Endodermal cell (in vitro differentiated cells): ENCODE measurements at regions not wholly inside any gene's neighbourhood (a gene's known extent, or its start where the extent isn't known, plus 50 kb on each side); places are given as distances from the start of the nearest gene placed in this dataset.

Source experiments
- DNase-seq: peaks from one replicate; pipeline ENCODE4 v3.0.0-alpha.2; 2017
- H3K27ac ChIP-seq: 2 replicates; pipeline ENCODE4 v1.5.1; 2013; ENCODE audit warnings: mild to moderate bottlenecking, low read depth, low read length, moderate library complexity
- H3K27me3 ChIP-seq: 2 replicates; pipeline ENCODE4 v1.6.1; 2013; ENCODE audit warnings: mild to moderate bottlenecking, low read length, moderate library complexity; ENCODE audit not compliant: insufficient read depth, control insufficient read depth, poor library complexity, severe bottlenecking
- H3K36me3 ChIP-seq: 2 replicates; pipeline ENCODE4 v1.7.0; 2013; ENCODE audit warnings: mild to moderate bottlenecking, low read length, moderate library complexity; ENCODE audit not compliant: control insufficient read depth, insufficient read depth
- H3K4me1 ChIP-seq: one replicate; pipeline ENCODE4 v1.7.0; 2013; ENCODE audit warnings: low read length; ENCODE audit not compliant: control insufficient read depth, insufficient read depth
- H3K4me3 ChIP-seq: 2 replicates; pipeline ENCODE4 v1.5.1; 2013; ENCODE audit warnings: mild to moderate bottlenecking, low read length, moderate library complexity
- H3K9ac ChIP-seq: 2 replicates; pipeline ENCODE4 v1.6.1; 2013; ENCODE audit warnings: mild to moderate bottlenecking, low read length, moderate library complexity; ENCODE audit not compliant: poor library complexity, severe bottlenecking; ENCODE audit errors: extremely low read depth
- H3K9me3 ChIP-seq: 2 replicates; pipeline ENCODE4 v1.6.1; 2013; ENCODE audit warnings: mild to moderate bottlenecking, low read length, moderate library complexity; ENCODE audit not compliant: control insufficient read depth
- H3K27ac Mint-ChIP-seq: 2 replicates; pipeline ENCODE4 v1.8.0; 2020; ENCODE audit warnings: mixed read lengths
- H3K27me3 Mint-ChIP-seq: 2 replicates; pipeline ENCODE4 v1.8.0; 2021; ENCODE audit warnings: mild to moderate bottlenecking, mixed read lengths; ENCODE audit not compliant: insufficient read depth
- H3K36me3 Mint-ChIP-seq: 2 replicates; pipeline ENCODE4 v1.8.0; 2020; ENCODE audit warnings: low read depth, mixed read lengths
- H3K4me1 Mint-ChIP-seq: 2 replicates; pipeline ENCODE4 v1.8.0; 2020; ENCODE audit warnings: mixed read lengths
- H3K4me3 Mint-ChIP-seq: 2 replicates; pipeline ENCODE4 v1.8.0; 2020; ENCODE audit warnings: mild to moderate bottlenecking, moderate library complexity, mixed read lengths
- H3K9me3 Mint-ChIP-seq: 2 replicates; pipeline ENCODE4 v1.8.0; 2020; ENCODE audit warnings: mild to moderate bottlenecking, mixed read lengths
- WGBS, 2 experiments: methylation state at CpG; one replicate each; pipeline versions ENCODE4 v1.1.5 to v1.1.7; 2013; ENCODE audit warnings: missing lambda C conversion rate in 2 of 2, mixed read lengths in 1 of 2; ENCODE audit not compliant: insufficient coverage in 1 of 2, insufficient read length in 1 of 2; 5-methylcytosine and 5-hydroxymethylcytosine counted together
- TF ChIP-seq, protein P1 (sequence below): fragments of 200-600 bp; sonication (generic); conservative IDR thresholded peaks from 2 replicates; pipeline ENCODE4 v1.5.0; 2021; ENCODE audit warnings: antibody characterized with exemption, mild to moderate bottlenecking

DNA sequence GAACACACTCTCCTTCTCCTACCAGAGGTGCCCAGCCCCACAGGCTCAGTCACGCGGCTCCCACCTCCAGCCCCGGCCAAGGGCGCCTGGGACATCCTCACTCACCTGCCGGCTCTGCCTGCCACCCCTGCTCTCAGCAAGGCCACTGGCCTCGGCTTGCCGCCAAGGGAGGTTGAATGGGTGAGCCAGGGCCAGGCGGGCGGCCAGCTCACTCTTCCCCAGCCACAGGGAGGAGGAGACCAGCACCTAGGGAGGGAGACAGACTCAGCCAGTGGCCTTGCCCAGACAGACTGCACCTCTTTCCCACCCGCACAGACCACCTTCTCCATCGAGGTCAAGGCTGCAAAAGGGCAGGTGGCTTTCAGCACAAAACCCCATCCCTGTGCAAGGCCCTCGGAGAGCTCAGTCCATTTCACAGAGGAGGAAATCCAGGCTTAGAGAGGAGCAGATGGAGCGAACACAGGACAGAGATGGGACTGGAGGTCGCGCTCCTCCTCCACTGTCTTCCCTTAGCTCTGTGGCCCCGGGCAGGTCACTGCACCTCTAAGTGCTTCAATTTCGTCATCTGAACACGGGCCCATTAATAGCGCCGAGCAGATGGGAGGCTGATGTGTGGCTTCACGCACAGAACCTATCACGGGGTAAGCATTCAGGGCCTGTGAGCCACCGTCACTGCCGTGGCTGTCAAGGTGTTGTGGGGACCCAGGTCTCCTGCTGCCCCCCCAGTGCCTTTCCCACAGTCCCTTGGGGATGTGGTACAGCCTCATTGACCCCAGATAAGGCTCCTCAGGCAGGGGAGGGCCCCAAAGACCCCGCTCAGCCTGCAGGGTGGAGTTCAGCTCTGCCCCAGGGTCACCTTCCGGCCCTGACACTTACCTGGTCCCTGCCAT is 56.1 kb downstream of the RMI2 start:
- H3K27ac Mint-ChIP-seq: no peak overlapping the region
- WGBS, 2 experiments: 88 to 89% methylated on average over 15 to 26 of the region's 26 CpGs

GRCh38 chr16:11402051-11402744 is 56.9 kb downstream of the RMI2 start:
- no peaks in the 10 kb centered on the region for H3K27me3 Mint-ChIP-seq

More for the DNA sequence above, 56.1 kb downstream of the RMI2 start:
- no peaks in the 10 kb centered on the region for H3K27me3 ChIP-seq
- H3K4me1 ChIP-seq: no peaks in the 10 kb centered on the region
- Mint-ChIP-seq H3K9me3 (no peaks in the 10 kb centered on the region), H3K4me1 (no peaks in the 10 kb centered on the region), H3K4me3 (no peak overlapping the region), H3K36me3 (no peaks in the 10 kb centered on the region), H3K27me3 (no peaks in the 10 kb centered on the region)
- no peak overlapping the region for H3K9ac ChIP-seq
- no peak overlapping the region for H3K4me3 ChIP-seq
- DNase-seq: peak; percentile 48
- H3K9me3 ChIP-seq: no peaks in the 10 kb centered on the region
- H3K27ac ChIP-seq: no peak overlapping the region
- TF ChIP-seq, protein P1, sequence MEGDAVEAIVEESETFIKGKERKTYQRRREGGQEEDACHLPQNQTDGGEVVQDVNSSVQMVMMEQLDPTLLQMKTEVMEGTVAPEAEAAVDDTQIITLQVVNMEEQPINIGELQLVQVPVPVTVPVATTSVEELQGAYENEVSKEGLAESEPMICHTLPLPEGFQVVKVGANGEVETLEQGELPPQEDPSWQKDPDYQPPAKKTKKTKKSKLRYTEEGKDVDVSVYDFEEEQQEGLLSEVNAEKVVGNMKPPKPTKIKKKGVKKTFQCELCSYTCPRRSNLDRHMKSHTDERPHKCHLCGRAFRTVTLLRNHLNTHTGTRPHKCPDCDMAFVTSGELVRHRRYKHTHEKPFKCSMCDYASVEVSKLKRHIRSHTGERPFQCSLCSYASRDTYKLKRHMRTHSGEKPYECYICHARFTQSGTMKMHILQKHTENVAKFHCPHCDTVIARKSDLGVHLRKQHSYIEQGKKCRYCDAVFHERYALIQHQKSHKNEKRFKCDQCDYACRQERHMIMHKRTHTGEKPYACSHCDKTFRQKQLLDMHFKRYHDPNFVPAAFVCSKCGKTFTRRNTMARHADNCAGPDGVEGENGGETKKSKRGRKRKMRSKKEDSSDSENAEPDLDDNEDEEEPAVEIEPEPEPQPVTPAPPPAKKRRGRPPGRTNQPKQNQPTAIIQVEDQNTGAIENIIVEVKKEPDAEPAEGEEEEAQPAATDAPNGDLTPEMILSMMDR: no peak
- H3K36me3 ChIP-seq: no peaks in the 10 kb centered on the region

GRCh38 chr16:11402745-11403533 is 57.7 kb downstream of the RMI2 start:
- H3K9ac ChIP-seq: no peak overlapping the region
- peak; percentile 30 for DNase-seq
- TF ChIP-seq, protein P1: no peak
- H3K27ac Mint-ChIP-seq: no peak overlapping the region
- H3K4me3 Mint-ChIP-seq: no peak overlapping the region
- no peaks in the 10 kb centered on the region for H3K9me3 ChIP-seq
- H3K36me3 ChIP-seq: no peaks in the 10 kb centered on the region
- 88 to 94% methylated on average over 10 to 19 of the region's 19 CpGs for WGBS, 2 experiments
- H3K27me3 Mint-ChIP-seq: no peaks in the 10 kb centered on the region
- H3K4me1 ChIP-seq: no peaks in the 10 kb centered on the region
- H3K27me3 ChIP-seq: no peaks in the 10 kb centered on the region
- H3K36me3 Mint-ChIP-seq: no peaks in the 10 kb centered on the region
- H3K9me3 Mint-ChIP-seq: no peaks in the 10 kb centered on the region
- H3K4me3 ChIP-seq: no peak overlapping the region
- H3K4me1 Mint-ChIP-seq: peaks cover 2% of the 10 kb centered on the region
- H3K27ac ChIP-seq: no peak overlapping the region

More at GRCh38 chr16:11402051-11402744, 56.9 kb downstream of the RMI2 start:
- no peak overlapping the region for H3K4me3 Mint-ChIP-seq
- no peaks in the 10 kb centered on the region for H3K36me3 ChIP-seq
- H3K27me3 ChIP-seq: no peaks in the 10 kb centered on the region
- H3K36me3 Mint-ChIP-seq: no peaks in the 10 kb centered on the region
- H3K4me1 ChIP-seq: no peaks in the 10 kb centered on the region
- TF ChIP-seq, protein P1: peak; percentile 13
- no peak overlapping the region for H3K9ac ChIP-seq
- peak overlapping the region; percentile 17 for H3K27ac ChIP-seq
- no peaks in the 10 kb centered on the region for H3K4me1 Mint-ChIP-seq
- H3K27ac Mint-ChIP-seq: no peak overlapping the region
- peak; percentile 58 for DNase-seq
- no peaks in the 10 kb centered on the region for H3K9me3 ChIP-seq
- no peak overlapping the region for H3K4me3 ChIP-seq
- no peaks in the 10 kb centered on the region for H3K9me3 Mint-ChIP-seq
- 89 to 95% methylated on average over 20 to 23 of the region's 23 CpGs for WGBS, 2 experiments
